ENCODE measurements at regions not wholly inside any gene's neighbourhood (a gene's known extent, or its start where the extent isn't known, plus 50 kb on each side); places are given as distances from the start of the nearest gene placed in this dataset.

DNA sequence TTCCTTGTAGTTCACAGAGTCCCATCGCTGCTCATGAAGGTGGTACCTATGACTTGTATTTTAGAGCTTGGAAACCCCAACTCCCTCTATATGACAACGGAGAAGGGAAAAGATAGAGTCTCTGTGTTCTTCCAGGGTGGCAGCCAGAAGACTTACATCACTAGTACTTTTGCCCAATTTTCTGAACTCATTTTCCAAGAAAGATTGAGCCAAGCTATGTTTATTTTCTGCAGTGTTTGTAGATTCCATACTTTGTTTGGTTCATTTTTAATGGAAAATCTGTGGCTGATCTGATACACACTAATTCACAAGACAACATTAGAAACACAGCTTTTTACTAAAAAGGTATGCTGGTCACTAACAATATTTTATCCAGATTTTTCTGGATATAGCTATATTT, 60.2 kb upstream of the ATP5MC3 start:
- TF ChIP-seq, protein P1, sequence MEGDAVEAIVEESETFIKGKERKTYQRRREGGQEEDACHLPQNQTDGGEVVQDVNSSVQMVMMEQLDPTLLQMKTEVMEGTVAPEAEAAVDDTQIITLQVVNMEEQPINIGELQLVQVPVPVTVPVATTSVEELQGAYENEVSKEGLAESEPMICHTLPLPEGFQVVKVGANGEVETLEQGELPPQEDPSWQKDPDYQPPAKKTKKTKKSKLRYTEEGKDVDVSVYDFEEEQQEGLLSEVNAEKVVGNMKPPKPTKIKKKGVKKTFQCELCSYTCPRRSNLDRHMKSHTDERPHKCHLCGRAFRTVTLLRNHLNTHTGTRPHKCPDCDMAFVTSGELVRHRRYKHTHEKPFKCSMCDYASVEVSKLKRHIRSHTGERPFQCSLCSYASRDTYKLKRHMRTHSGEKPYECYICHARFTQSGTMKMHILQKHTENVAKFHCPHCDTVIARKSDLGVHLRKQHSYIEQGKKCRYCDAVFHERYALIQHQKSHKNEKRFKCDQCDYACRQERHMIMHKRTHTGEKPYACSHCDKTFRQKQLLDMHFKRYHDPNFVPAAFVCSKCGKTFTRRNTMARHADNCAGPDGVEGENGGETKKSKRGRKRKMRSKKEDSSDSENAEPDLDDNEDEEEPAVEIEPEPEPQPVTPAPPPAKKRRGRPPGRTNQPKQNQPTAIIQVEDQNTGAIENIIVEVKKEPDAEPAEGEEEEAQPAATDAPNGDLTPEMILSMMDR (IDR thresholded peaks at IDR 0.05): no peak
- TF ChIP-seq POLR2A (IDR thresholded peaks at IDR 0.05): no peak
